Trophoblast cell (in vitro differentiated cells and primary cell): ENCODE measurements at regions not wholly inside any gene's neighbourhood (a gene's known extent, or its start where the extent isn't known, plus 50 kb on each side); places are given as distances from the start of the nearest gene placed in this dataset.

Source experiments
- DNase-seq, 2 donors: peaks; one replicate each; pipeline ENCODE4 v3.0.0-alpha.2; 2016
- H2AFZ ChIP-seq: 2 replicates; pipeline ENCODE4 v1.6.1; 2013; ENCODE audit warnings: low read length, moderate library complexity, mild to moderate bottlenecking; ENCODE audit not compliant: insufficient read depth, poor library complexity
- H2AK5ac ChIP-seq: 2 replicates; pipeline ENCODE4 v1.6.1; 2013; ENCODE audit warnings: mild to moderate bottlenecking, low read length
- H2BK120ac ChIP-seq: 2 replicates; pipeline ENCODE4 v1.6.1; 2013; ENCODE audit warnings: low read length, mild to moderate bottlenecking, moderate library complexity; ENCODE audit not compliant: insufficient read depth, poor library complexity
- H2BK12ac ChIP-seq: 2 replicates; pipeline ENCODE4 v1.6.1; 2013; ENCODE audit warnings: mild to moderate bottlenecking, low read length, moderate library complexity
- H2BK5ac ChIP-seq: 2 replicates; pipeline ENCODE4 v1.6.1; 2013; ENCODE audit warnings: low read length, low read depth, moderate library complexity, mild to moderate bottlenecking; ENCODE audit not compliant: poor library complexity
- H3K14ac ChIP-seq: 2 replicates; pipeline ENCODE4 v1.6.1; 2013; ENCODE audit warnings: mild to moderate bottlenecking, low read length
- H3K18ac ChIP-seq: 2 replicates; pipeline ENCODE4 v1.6.1; 2013; ENCODE audit warnings: mild to moderate bottlenecking, low read length
- H3K23ac ChIP-seq: 2 replicates; pipeline ENCODE4 v1.6.1; 2013; ENCODE audit warnings: low read length
- H3K27ac ChIP-seq: 2 replicates; pipeline ENCODE4 v1.5.1; 2013; ENCODE audit warnings: low read depth, mild to moderate bottlenecking, inconsistent platforms, low read length, moderate library complexity
- H3K27me3 ChIP-seq: 2 replicates; pipeline ENCODE4 v1.6.1; 2013; ENCODE audit warnings: inconsistent platforms, mild to moderate bottlenecking, low read length, moderate library complexity; ENCODE audit not compliant: insufficient read depth
- H3K36me3 ChIP-seq, 2 experiments: 1 replicate in 1 of 2; 2 replicates in 1 of 2; pipeline ENCODE4 v1.6.1; 2013; ENCODE audit warnings: low read length in 2 of 2, mild to moderate bottlenecking in 2 of 2, moderate library complexity in 1 of 2; ENCODE audit not compliant: insufficient read depth in 2 of 2, control insufficient read depth in 1 of 2
- H3K4ac ChIP-seq: 2 replicates; pipeline ENCODE4 v1.6.1; 2013; ENCODE audit warnings: low read depth, mild to moderate bottlenecking, low read length, moderate library complexity
- H3K4me1 ChIP-seq, 2 experiments: 1 replicate in 1 of 2; 2 replicates in 1 of 2; pipeline ENCODE4 v1.6.1; 2013; ENCODE audit warnings: low read length in 2 of 2, mild to moderate bottlenecking in 2 of 2, moderate library complexity in 1 of 2; ENCODE audit not compliant: insufficient read depth in 2 of 2, control insufficient read depth in 1 of 2
- H3K4me2 ChIP-seq: 2 replicates; pipeline ENCODE4 v1.6.1; 2013; ENCODE audit warnings: inconsistent platforms, mild to moderate bottlenecking, low read length, moderate library complexity
- H3K4me3 ChIP-seq: 2 replicates; pipeline ENCODE4 v1.5.1; 2013; ENCODE audit warnings: mild to moderate bottlenecking, low read depth, low read length, inconsistent platforms
- H3K79me1 ChIP-seq: one replicate; pipeline ENCODE4 v1.6.1; 2013; ENCODE audit warnings: low read length
- H3K79me2 ChIP-seq: 2 replicates; pipeline ENCODE4 v1.6.1; 2013; ENCODE audit warnings: low read length, mild to moderate bottlenecking; ENCODE audit not compliant: control insufficient read depth, insufficient read depth, poor library complexity
- H3K9ac ChIP-seq: 2 replicates; pipeline ENCODE4 v1.6.1; 2013; ENCODE audit warnings: mild to moderate bottlenecking, low read length
- H3K9me3 ChIP-seq: 2 replicates; pipeline ENCODE4 v1.6.1; 2013; ENCODE audit warnings: low read depth, mild to moderate bottlenecking, control low read depth, inconsistent platforms, low read length; ENCODE audit not compliant: insufficient read depth
- H4K12ac ChIP-seq: 2 replicates; pipeline ENCODE4 v1.6.1; 2013; ENCODE audit warnings: low read depth, mild to moderate bottlenecking, low read length, moderate library complexity
- H4K8ac ChIP-seq: 2 replicates; pipeline ENCODE4 v1.6.1; 2013; ENCODE audit warnings: low read depth, mild to moderate bottlenecking, low read length, moderate library complexity
- H4K91ac ChIP-seq: one replicate; pipeline ENCODE4 v1.6.1; 2013; ENCODE audit warnings: low read depth, mild to moderate bottlenecking, low read length, moderate library complexity
- WGBS: extraction: QIAGEN DNeasy Blood & Tissue Kit; methylation state at CpG from one replicate; pipeline ENCODE4 v1.1.7; 2013; ENCODE audit warnings: missing lambda C conversion rate; ENCODE audit not compliant: insufficient read length, insufficient coverage; ENCODE audit errors: extremely low coverage; 5-methylcytosine and 5-hydroxymethylcytosine counted together

DNA sequence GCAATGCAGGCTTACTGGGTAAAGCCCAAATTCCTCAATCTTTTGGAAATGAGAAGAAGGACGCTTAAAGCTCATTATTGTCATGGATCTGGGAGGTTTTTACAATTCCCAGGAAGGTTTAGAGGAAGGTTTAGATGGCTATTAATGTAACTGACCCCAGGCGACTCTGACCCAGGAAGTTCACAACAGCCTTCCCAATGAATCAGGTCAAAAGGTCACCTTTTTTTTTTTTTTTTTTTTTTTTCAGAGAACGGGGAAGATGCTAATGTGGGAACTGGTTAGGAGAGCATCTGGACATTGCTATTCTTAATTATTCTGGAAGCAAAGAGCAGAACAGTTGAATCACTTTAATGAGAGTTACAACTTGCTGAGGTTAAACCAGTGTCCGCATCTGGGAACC lies 149.9 kb upstream of the ITGB1 start:
- H3K23ac ChIP-seq = no peak overlapping the region
- no peaks in the 10 kb centered on the region for H3K27me3 ChIP-seq
- no peak overlapping the region for H2AK5ac ChIP-seq
- no peak overlapping the region for H4K12ac ChIP-seq
- H2BK5ac ChIP-seq = no peak overlapping the region
- peaks cover 2% of the 10 kb centered on the region for H3K79me1 ChIP-seq
- H3K27ac ChIP-seq = no peak overlapping the region
- H3K9me3 ChIP-seq = peaks cover 1% of the 10 kb centered on the region
- H2AFZ ChIP-seq = no peak overlapping the region
- H3K18ac ChIP-seq = no peak overlapping the region
- no peak overlapping the region for H4K91ac ChIP-seq
- H3K14ac ChIP-seq = no peak overlapping the region
- H3K36me3 ChIP-seq = no peaks in the 10 kb centered on the region
- no peak for DNase-seq
- no peak overlapping the region for H3K4ac ChIP-seq
- no peak overlapping the region for H3K4me2 ChIP-seq
- no CpG with 5 or more reads among the region's 4 CpGs for WGBS
- H3K4me1 ChIP-seq = no peaks in the 10 kb centered on the region
- no peak overlapping the region for H2BK12ac ChIP-seq
- no peak overlapping the region for H3K9ac ChIP-seq
- no peak overlapping the region for H3K4me3 ChIP-seq
- H3K79me2 ChIP-seq = no peaks in the 10 kb centered on the region
- no peak overlapping the region for H4K8ac ChIP-seq
- no peak overlapping the region for H2BK120ac ChIP-seq

- Histone ChIP-seq H3K4ac (no peak overlapping the region), H2AFZ (no peak overlapping the region), H3K9me3 (peaks cover 1% of the 10 kb centered on the region), H3K79me2 (no peaks in the 10 kb centered on the region), H3K23ac (no peak overlapping the region), H3K9ac (no peak overlapping the region), H4K12ac (no peak overlapping the region), H2BK120ac (no peak overlapping the region), H3K27ac (no peak overlapping the region), H3K36me3 (no peaks in the 10 kb centered on the region), H4K91ac (no peak overlapping the region), H3K14ac (no peak overlapping the region), H3K4me2 (no peak overlapping the region), H3K79me1 (no peaks in the 10 kb centered on the region), H2BK12ac (no peak overlapping the region), H3K4me1 (no peaks in the 10 kb centered on the region), H3K27me3 (no peaks in the 10 kb centered on the region), H2AK5ac (no peak overlapping the region), H4K8ac (no peak overlapping the region), H2BK5ac (no peak overlapping the region), H3K4me3 (no peak overlapping the region), H3K18ac (no peak overlapping the region)
- DNase-seq = no peak
- WGBS = no CpG with 5 or more reads among the region's 10 CpGs
These were observed 148.7 kb upstream of the ITGB1 start for GRCh38 chr10:33106767-33107166.

DNA sequence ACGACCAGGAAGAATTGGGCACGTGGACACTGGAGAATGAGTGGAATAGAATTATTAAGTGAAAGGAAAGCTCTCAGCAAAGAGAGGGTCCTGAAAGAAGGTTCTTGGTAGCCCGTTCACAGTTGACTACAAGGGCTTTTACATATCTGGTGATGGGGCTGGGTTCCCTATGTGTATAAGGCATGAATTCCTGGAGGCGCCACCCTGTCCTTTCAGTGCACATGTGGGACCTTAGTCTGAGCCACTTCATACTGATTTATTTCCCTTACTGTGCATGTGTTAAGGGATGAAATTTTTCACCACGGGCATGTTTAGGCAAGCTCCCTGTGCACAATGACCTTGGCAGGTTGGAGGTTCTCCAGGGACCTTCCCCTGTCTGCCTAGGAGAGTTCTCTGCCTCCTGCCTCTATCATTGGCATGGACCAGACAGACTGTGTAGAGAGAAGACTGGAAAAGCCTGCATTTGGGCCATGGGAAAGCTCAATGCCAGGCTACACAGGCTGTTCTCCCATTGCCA lies 145.9 kb upstream of the ITGB1 start:
- Histone ChIP-seq H3K79me1 (no peaks in the 10 kb centered on the region), H3K4me1 (peaks cover 0 to 2% of the 10 kb centered on the region in 2 experiments), H2BK5ac (no peak overlapping the region), H3K4me3 (no peak overlapping the region), H2AK5ac (no peak overlapping the region), H3K9me3 (peaks cover 1% of the 10 kb centered on the region), H3K27ac (no peak overlapping the region), H4K8ac (no peak overlapping the region), H3K79me2 (no peaks in the 10 kb centered on the region), H3K4me2 (no peak overlapping the region), H3K23ac (no peak overlapping the region), H2AFZ (no peak overlapping the region), H3K27me3 (no peaks in the 10 kb centered on the region), H3K9ac (no peak overlapping the region), H3K36me3 (no peaks in the 10 kb centered on the region), H3K4ac (no peak overlapping the region), H3K14ac (no peak overlapping the region), H4K12ac (no peak overlapping the region), H3K18ac (no peak overlapping the region), H2BK12ac (no peak overlapping the region), H2BK120ac (no peak overlapping the region), H4K91ac (no peak overlapping the region)
- DNase-seq = no peak
- WGBS = no CpG with 5 or more reads among the region's 5 CpGs

- no peak overlapping the region for H3K23ac ChIP-seq
- no peaks in the 10 kb centered on the region for H3K79me2 ChIP-seq
- WGBS = no CpG with 5 or more reads among the region's 5 CpGs
- no peak overlapping the region for H3K27ac ChIP-seq
- no peak overlapping the region for H2BK5ac ChIP-seq
- H3K4me1 ChIP-seq = peaks cover 0 to 2% of the 10 kb centered on the region in 2 experiments
- no peak overlapping the region for H4K91ac ChIP-seq
- no peak overlapping the region for H3K4ac ChIP-seq
- H3K9ac ChIP-seq = no peak overlapping the region
- H3K36me3 ChIP-seq = no peaks in the 10 kb centered on the region
- H4K12ac ChIP-seq = no peak overlapping the region
- H3K4me2 ChIP-seq = no peak overlapping the region
- H3K4me3 ChIP-seq = no peak overlapping the region
- no peak overlapping the region for H2BK120ac ChIP-seq
- no peak overlapping the region for H3K14ac ChIP-seq
- no peaks in the 10 kb centered on the region for H3K27me3 ChIP-seq
- H4K8ac ChIP-seq = no peak overlapping the region
- H3K18ac ChIP-seq = no peak overlapping the region
- no peak overlapping the region for H2AK5ac ChIP-seq
- H3K9me3 ChIP-seq = peaks cover 1% of the 10 kb centered on the region
- no peaks in the 10 kb centered on the region for H3K79me1 ChIP-seq
- H2AFZ ChIP-seq = no peak overlapping the region
- H2BK12ac ChIP-seq = no peak overlapping the region
- DNase-seq = no peak
These were observed 144.0 kb upstream of the ITGB1 start for GRCh38 chr10:33102071-33102470.
